GM12872 (cell line): ENCODE measurements at regions not wholly inside any gene's neighbourhood (a gene's known extent, or its start where the extent isn't known, plus 50 kb on each side); places are given as distances from the start of the nearest gene placed in this dataset.

ENCODE experiments used
- CTCF ChIP-seq: IDR thresholded peaks from 3 replicates; pipeline ENCODE4 v1.5.1; 2011; ENCODE audit warnings: low read depth, mild to moderate bottlenecking, low read length, moderate library complexity; ENCODE audit not compliant: insufficient read depth

GRCh38 chr18:45467945-45468344 lies 147.3 kb upstream of the SLC14A2 start:
- no peak for TF ChIP-seq CTCF

- TF ChIP-seq CTCF: no peak
These were observed 136.4 kb upstream of the SLC14A2 start for GRCh38 chr18:45478889-45479288.

DNA sequence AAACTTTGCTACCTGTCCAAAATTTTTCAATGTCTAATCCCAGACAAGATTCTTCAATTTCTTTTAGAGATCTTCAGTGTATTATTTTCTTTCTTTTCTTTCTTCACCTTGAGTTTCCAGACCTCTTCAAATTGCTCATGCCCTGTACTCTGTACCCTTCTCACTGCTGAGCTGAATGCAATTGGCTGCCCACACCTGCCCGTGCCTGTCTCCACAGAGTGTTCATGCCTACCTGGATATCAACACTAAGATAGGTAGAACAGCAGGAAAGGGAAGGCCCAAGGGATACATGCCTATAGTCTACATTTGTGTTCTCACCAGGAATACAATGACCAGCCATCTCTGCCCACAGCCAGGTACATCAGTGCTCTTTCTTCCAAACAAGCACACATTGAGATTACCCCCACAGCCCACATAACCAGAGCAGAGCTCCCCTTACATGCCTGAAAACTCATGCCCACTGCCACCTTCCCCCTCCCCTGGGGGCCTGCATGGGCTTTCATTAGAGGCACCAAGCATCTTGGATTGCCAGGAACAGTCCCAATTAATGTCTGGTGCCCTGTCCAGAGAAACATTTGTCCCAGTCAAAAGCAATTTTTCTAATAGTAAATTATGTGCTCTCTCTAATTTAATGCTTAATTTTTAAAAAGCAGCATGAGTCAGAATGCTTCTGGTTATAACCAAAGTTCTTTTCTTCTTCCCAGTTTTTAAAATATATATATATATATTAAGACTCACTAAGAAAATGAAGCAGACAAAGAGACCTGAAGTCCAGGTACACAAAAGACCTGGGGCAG lies 134.9 kb upstream of the SLC14A2 start:
- no peak for TF ChIP-seq CTCF

GRCh38 chr18:45481821-45482220 lies 133.5 kb upstream of the SLC14A2 start:
- no peak for TF ChIP-seq CTCF

DNA sequence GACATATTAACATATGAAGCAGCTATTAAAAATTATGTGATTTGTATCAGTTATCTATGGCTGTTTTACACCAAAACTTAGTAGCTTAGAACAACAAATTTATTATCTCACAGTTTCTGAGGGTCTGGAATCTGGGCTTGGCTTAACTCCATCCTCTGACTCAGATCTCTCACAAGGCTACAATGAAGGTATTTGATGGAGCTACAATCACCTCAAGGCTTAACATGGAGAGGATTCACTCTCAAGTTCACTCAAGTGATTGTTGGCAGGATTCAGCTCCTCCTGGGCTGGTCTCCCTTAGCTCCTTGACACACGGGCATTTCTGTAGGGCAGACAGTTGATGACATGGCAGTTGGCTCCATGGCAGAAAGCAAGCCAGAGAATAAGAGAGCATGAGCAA lies 133.0 kb upstream of the SLC14A2 start:
- no peak for TF ChIP-seq CTCF

DNA sequence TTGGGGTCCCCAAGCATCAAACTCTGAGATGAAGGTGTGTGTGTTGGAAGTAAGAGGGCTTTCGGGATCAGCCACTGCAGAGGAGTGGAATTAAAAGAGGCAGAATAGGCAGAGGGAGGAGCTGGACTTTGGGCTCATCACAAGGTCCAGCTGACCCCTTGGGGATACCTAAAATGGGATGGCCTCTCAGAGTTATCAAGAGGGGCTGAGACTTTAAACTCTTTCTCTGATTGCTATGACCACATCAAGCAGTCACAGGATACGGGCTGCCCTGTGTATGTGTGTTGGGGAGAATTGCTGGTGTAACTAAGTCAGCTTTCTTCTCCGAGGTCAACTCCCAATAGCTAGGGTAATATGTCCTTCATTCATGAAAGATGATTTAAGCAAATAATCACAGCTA lies 127.7 kb upstream of the SLC14A2 start:
- TF ChIP-seq CTCF: no peak

DNA sequence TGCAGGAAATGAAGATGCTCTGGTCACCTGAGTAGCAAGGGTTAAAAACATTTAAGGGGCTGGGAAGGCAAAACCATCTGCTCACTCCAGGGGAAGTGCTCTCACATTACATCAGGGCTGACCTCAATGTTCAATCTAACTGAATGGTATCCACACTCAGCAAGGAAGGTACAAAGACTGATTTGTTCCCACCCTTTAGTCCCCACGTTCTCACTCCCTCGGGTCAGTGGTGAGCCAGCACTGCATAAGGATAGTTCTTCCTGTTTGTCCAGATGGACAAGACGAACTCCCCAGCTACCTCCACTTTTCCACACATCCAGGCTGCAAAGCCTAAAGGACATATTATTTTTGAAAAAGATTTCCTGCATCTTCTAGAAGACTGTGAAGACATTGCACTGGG lies 126.6 kb upstream of the SLC14A2 start:
- TF ChIP-seq CTCF: no peak
